GM12878 (cell line): ENCODE measurements at regions not wholly inside any gene's neighbourhood (a gene's known extent, or its start where the extent isn't known, plus 50 kb on each side); places are given as distances from the start of the nearest gene placed in this dataset.

Source experiments
- ATAC-seq: fragments of 200-7000 bp; cut with Tn5 transposase; 3 replicates; pipeline ENCODE4 v1.9.1; 2020; ENCODE audit warnings: mild to moderate bottlenecking, moderate library complexity
- BruUV-seq: library from RNA; stranded (reverse); fragments of 400-500 nt; replicated peaks from 2 replicates; lab custom pipeline; 2021; lab: Mats Ljungman, UMichigan
- CTCF ChIA-PET: fragments of 300-600 bp; sonication (Branson Sonifier 250); formaldehyde crosslinking; extraction: SDS; loops from one replicate; lab custom pipeline; 2021; ENCODE audit warnings: inconsistent platforms; lab: Yijun Ruan, JAX
- POLR2A ChIA-PET: fragments of 350-600 bp; formaldehyde crosslinking; extraction: SDS; loops from one replicate; lab custom pipeline; 2021; ENCODE audit warnings: inconsistent platforms; lab: Charles Lee
- RAD21 ChIA-PET: fragments of 300-600 bp; sonication (Branson Sonifier 250); formaldehyde crosslinking; loops from one replicate; lab custom pipeline; 2023; ENCODE audit warnings: antibody characterized with exemption; ENCODE audit not compliant: unreplicated experiment; lab: Charles Lee
- SMC1A ChIA-PET: fragments of 300-600 bp; sonication (Branson Sonifier 250); formaldehyde crosslinking; loops from one replicate; lab custom pipeline; 2023; ENCODE audit not compliant: unreplicated experiment, uncharacterized antibody; lab: Charles Lee
- DNase-seq: peaks from one replicate; pipeline ENCODE4 v3.0.0-alpha.2; 2011; ENCODE audit warnings: low read depth, low spot score
- FAIRE-seq: peaks from 3 replicates; lab custom pipeline; 2011; peaks lifted over from hg19 to GRCh38; lab: Jason Lieb, UNC
- H2AFZ ChIP-seq: 2 replicates; pipeline ENCODE4 v1.6.0; 2011; ENCODE audit warnings: low read depth, low read length, control low read depth; ENCODE audit not compliant: control insufficient read depth
- H3K27ac ChIP-seq: 2 replicates; pipeline ENCODE4 v1.5.1; 2011; ENCODE audit warnings: control low read depth; ENCODE audit not compliant: control insufficient read depth, insufficient read depth
- H3K27me3 ChIP-seq, 2 experiments: replicated peaks in 1 of 2; 2 replicates each; pipeline versions ENCODE4 v1.6.0 to v1.6.1; 2011; ENCODE audit warnings: low read length in 1 of 2; ENCODE audit not compliant: control insufficient read depth in 2 of 2, insufficient read depth in 2 of 2
- H3K36me3 ChIP-seq, 2 experiments: 2 replicates each; pipeline ENCODE4 v1.5.1; 2011; ENCODE audit warnings: low read length in 1 of 2; ENCODE audit not compliant: control insufficient read depth in 2 of 2, insufficient read depth in 2 of 2
- H3K4me1 ChIP-seq: 2 replicates; pipeline ENCODE4 v1.6.1; 2011; ENCODE audit warnings: mild to moderate bottlenecking, low read length, moderate library complexity, mixed read lengths; ENCODE audit not compliant: control insufficient read depth, insufficient read depth
- H3K4me2 ChIP-seq: 2 replicates; pipeline ENCODE4 v1.6.0; 2011; ENCODE audit warnings: control low read depth; ENCODE audit not compliant: control insufficient read depth, insufficient read depth
- H3K4me3 ChIP-seq: fragments of 200-600 bp; sonication (generic); 2 replicates; pipeline ENCODE4 v1.5.1; 2016
- H3K79me2 ChIP-seq: 2 replicates; pipeline ENCODE4 v1.6.0; 2011; ENCODE audit warnings: low read length; ENCODE audit not compliant: control insufficient read depth, insufficient read depth
- H3K9ac ChIP-seq: 2 replicates; pipeline ENCODE4 v1.8.0; 2011; ENCODE audit warnings: low read length, control low read depth, mixed read lengths; ENCODE audit not compliant: control insufficient read depth, insufficient read depth
- H3K9me3 ChIP-seq: replicated peaks from 3 replicates; pipeline ENCODE4 v1.5.1; 2011; ENCODE audit warnings: mild to moderate bottlenecking, low read length; ENCODE audit not compliant: control insufficient read depth, insufficient read depth
- H4K20me1 ChIP-seq: 2 replicates; pipeline ENCODE4 v1.6.0; 2011; ENCODE audit not compliant: control insufficient read depth, insufficient read depth
- CUX1 ChIP-seq: IDR thresholded peaks from 2 replicates; pipeline ENCODE4 v1.6.1; 2012; ENCODE audit warnings: improper control_type of control experiment, low read depth, low read length; ENCODE audit not compliant: insufficient replicate concordance
- FOS ChIP-seq: IDR thresholded peaks from 3 replicates; pipeline ENCODE4 v1.6.1; 2011; ENCODE audit warnings: borderline replicate concordance; ENCODE audit not compliant: insufficient read length; ENCODE audit errors: extremely low read depth
- GATAD2B ChIP-seq: fragments of 450-650 bp; conservative IDR thresholded peaks from 2 replicates; pipeline ENCODE4 v1.6.1; 2017; ENCODE audit warnings: low read depth, mild to moderate bottlenecking, moderate library complexity
- HDAC2 ChIP-seq: fragments of 200-600 bp; sonication (generic); IDR thresholded peaks from 2 replicates; pipeline ENCODE4 v1.6.1; 2017
- PAX5 ChIP-seq: IDR thresholded peaks from 2 replicates; pipeline ENCODE4 v1.6.1; 2011; ENCODE audit warnings: low read depth, low read length, borderline replicate concordance
- PAX8 ChIP-seq: fragments of 450-650 bp; IDR thresholded peaks from 2 replicates; pipeline ENCODE4 v1.6.1; 2017; ENCODE audit warnings: mild to moderate bottlenecking, moderate library complexity
- SP1 ChIP-seq: IDR thresholded peaks from one replicate; pipeline ENCODE4 v1.6.1; 2011; ENCODE audit warnings: low read depth, low read length
- STAT1 ChIP-seq: fragments of 450-650 bp; conservative IDR thresholded peaks from 2 replicates; pipeline ENCODE4 v1.6.1; 2014; ENCODE audit warnings: antibody characterized with exemption, mild to moderate bottlenecking
- TAF1 ChIP-seq: IDR thresholded peaks from 2 replicates; pipeline ENCODE4 v1.6.1; 2011; ENCODE audit warnings: mild to moderate bottlenecking, low read depth, low read length, borderline replicate concordance
- ZBED1 ChIP-seq: IDR thresholded peaks from 2 replicates; pipeline ENCODE4 v1.6.1; 2016; ENCODE audit warnings: borderline replicate concordance
- ZBTB4 ChIP-seq: fragments of 450-650 bp; formaldehyde crosslinking; IDR thresholded peaks from 2 replicates; pipeline ENCODE4 v1.4.0; 2022; ENCODE audit warnings: mild to moderate bottlenecking, moderate library complexity
- ZNF217 ChIP-seq: fragments of 450-650 bp; IDR thresholded peaks from 2 replicates; pipeline ENCODE4 v1.6.1; 2017; ENCODE audit warnings: antibody characterized with exemption, mild to moderate bottlenecking
- ZSCAN29 ChIP-seq: fragments of 450-650 bp; IDR thresholded peaks from 2 replicates; pipeline ENCODE4 v1.6.1; 2017; ENCODE audit warnings: mild to moderate bottlenecking, moderate library complexity
- WGBS: methylation state at CpG from one replicate; pipeline ENCODE4 v1.1.6; 2016; ENCODE audit warnings: low lambda C conversion rate; ENCODE audit not compliant: insufficient replicate concordance, insufficient coverage; ENCODE audit errors: missing lambda C conversion rate; 5-methylcytosine and 5-hydroxymethylcytosine counted together
- in situ Hi-C: fragments of 300-500 bp; cut with MboI; formaldehyde crosslinking; loops from 9 replicates; pipeline ENCODE4 v1.14.3; 2018; ENCODE audit warnings: mixed read lengths
- intact Hi-C: fragments of 100-400 bp; cut with micrococcal nuclease; formaldehyde crosslinking; loops from one replicate; pipeline ENCODE4 v1.14.2; 2022; ENCODE audit not compliant: unreplicated experiment
- TF ChIP-seq, protein P1 (sequence below): IDR thresholded peaks from 2 replicates; pipeline ENCODE4 v1.6.1; 2012; ENCODE audit warnings: low read depth, low read length, improper control_type of control experiment

GRCh38 chr11:92391808-92392207, 167.2 kb downstream of the FAT3 start:
- Histone ChIP-seq H3K4me1 (no peaks in the 10 kb centered on the region), H3K4me3 (no peak overlapping the region), H3K4me2 (no peak overlapping the region), H3K9ac (no peak overlapping the region), H2AFZ (no peak overlapping the region), H3K9me3 (no peaks in the 10 kb centered on the region), H3K27ac (no peak overlapping the region), H4K20me1 (no peaks in the 10 kb centered on the region), H3K27me3 (peaks cover 0 to 2% of the 10 kb centered on the region in 2 experiments; a peak in 1 of 4 replicates), H3K79me2 (no peaks in the 10 kb centered on the region), H3K36me3 (no peaks in the 10 kb centered on the region)
- CTCF ChIA-PET, result no interaction called here
- ATAC-seq (no peak), FAIRE-seq (no peak), DNase-seq (no peak)
- RAD21 ChIA-PET, result no interaction called here
- no TSS peak for BruUV-seq
- intact Hi-C loops (no loop called here), in situ Hi-C loops (no loop called here)
- WGBS, result 9% methylated on average over 6 of the region's 6 CpGs
- POLR2A ChIA-PET, result no interaction called here
- SMC1A ChIA-PET, result interaction anchor here (1.5 kb wide), 1 partner anchor 14 kb away, joined by 3 read pairs; no protein-coding TSS in a partner anchor
- no peak for TF ChIP-seq CUX1
- no peak for TF ChIP-seq PAX8
- no peak for TF ChIP-seq PAX5
- no peak for TF ChIP-seq ZBED1
- no peak for TF ChIP-seq ZNF217
- no peak for TF ChIP-seq SP1
- no peak for TF ChIP-seq HDAC2
- no peak for TF ChIP-seq FOS
- TF ChIP-seq TAF1, result no peak
- TF ChIP-seq, protein P1, sequence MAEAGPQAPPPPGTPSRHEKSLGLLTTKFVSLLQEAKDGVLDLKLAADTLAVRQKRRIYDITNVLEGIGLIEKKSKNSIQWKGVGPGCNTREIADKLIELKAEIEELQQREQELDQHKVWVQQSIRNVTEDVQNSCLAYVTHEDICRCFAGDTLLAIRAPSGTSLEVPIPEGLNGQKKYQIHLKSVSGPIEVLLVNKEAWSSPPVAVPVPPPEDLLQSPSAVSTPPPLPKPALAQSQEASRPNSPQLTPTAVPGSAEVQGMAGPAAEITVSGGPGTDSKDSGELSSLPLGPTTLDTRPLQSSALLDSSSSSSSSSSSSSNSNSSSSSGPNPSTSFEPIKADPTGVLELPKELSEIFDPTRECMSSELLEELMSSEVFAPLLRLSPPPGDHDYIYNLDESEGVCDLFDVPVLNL, result no peak
- TF ChIP-seq ZSCAN29, result no peak
- no peak for TF ChIP-seq ZBTB4 (CRISPR knock-in tag)
- TF ChIP-seq GATAD2B, result no peak
- no peak for TF ChIP-seq STAT1
